HG03460 (cell line): ENCODE measurements at regions not wholly inside any gene's neighbourhood (a gene's known extent, or its start where the extent isn't known, plus 50 kb on each side); places are given as distances from the start of the nearest gene placed in this dataset.

Source experiments
- ATAC-seq: cut with Tn5 transposase; IDR thresholded peaks from one replicate; pipeline ENCODE4 v1.9.1; 2021; ENCODE audit not compliant: unreplicated experiment

DNA sequence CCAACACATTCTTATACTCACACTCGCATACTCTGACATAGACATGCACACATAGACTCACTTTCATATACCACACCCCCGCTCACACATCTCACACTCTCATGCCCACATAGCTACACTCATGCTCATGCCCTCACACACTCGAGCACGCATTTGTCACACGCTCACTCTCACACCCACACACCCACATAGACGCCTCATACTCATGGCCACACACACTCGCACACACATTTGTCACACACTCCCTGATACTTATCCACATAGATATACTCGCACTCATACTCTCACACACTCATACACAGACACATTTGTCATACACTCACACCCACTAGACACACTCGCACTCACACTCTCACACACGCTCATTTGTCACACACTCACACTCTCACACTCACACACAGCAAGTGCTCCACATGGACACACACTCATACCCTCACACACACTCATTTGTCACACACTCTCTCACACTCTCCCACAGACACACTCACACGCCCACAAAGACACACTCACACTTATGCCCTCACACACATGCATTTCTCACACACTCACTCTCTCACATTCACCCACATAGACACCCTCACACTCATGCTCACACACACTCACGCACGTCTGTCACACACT lies 50.9 kb downstream of the TNP1 start:
- ATAC-seq, result no peak

DNA sequence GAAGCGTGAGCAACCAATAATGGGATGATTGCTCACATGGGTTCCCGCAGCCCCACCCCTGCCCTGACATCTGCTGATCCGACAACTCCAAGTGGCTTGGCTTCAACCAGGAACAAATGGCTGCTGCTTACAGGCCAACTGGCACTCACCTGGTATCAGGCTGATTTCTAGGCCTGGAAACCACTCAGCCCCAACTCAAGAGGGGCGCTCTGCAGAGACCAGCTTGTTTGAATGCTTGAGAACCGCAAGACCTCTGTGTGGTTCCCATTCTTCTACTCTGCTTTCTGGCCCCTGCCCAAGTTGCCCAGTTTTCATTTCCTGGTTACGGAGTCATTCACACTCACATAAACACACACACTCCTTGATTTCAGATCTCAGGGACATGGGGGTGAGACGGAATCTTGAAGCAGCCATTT lies 52.0 kb downstream of the TNP1 start:
- ATAC-seq, result no peak

DNA sequence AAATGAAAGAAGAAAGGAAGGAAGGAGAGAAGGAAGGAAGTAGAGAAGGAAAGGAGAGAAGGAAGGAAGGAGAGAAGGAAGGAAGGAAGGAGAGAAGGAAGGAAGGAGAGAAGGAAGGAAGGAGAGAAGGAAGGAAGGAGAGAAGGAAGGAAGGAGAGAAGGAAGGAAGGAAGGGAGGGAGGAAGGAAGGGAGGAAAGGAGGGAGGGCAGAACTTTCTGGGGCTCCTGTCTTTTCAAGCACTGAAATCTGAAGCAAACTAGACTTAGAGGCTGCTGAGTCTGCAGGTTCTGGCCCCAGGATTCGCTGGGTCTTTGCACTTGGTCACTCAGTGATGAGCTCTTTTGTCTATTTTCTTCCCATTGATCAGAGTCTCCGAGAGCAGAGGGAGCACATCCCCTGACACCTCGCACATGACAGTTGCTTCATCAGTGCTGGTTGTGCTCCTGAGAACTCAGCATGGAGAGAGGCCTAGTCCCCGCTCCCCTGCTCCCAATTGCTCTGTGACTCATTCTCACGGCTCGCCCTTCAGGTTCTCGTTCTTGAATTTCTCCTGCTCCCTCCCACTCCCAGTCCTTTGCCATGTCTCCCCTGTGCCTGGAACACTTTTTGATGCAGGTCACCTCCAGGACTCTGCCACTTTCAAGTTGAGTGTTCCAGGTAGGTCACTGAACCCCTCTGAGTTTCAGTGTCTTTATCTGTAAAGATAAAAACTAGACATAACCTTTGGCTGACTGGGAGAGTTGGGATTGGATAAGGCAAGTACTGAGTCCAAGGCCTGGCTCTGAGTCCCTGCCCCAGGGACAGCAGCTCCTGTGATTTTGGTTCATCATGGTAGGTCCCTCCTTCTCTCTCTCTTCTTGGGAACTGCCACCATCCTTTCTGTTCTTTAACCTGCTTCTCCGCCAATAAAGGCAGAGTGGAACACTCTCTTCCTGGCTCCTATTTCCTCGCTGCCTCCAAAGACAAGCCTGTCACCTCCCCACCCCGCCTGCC lies 55.2 kb downstream of the TNP1 start:
- no peak for ATAC-seq

DNA sequence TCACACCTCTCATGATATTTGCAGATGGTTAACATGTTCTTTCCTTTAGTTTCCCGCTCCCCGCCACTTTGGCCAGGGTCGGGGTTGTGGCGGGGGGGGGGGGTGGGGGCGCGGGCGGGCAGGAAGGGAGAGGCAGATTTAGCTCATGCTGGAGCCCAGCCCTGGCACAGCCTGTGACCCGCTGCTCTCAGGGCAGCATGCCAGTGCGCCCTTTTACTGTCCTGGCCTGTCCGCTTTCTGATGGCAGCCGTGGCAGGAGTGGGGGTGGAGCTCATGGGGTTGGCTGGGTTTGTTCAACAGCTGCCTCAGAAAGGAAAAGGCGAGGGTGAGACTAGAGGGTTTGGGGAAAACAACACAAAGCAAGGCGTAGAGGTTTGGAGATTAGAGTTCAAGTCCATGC lies 56.1 kb downstream of the TNP1 start:
- ATAC-seq, result no peak

DNA sequence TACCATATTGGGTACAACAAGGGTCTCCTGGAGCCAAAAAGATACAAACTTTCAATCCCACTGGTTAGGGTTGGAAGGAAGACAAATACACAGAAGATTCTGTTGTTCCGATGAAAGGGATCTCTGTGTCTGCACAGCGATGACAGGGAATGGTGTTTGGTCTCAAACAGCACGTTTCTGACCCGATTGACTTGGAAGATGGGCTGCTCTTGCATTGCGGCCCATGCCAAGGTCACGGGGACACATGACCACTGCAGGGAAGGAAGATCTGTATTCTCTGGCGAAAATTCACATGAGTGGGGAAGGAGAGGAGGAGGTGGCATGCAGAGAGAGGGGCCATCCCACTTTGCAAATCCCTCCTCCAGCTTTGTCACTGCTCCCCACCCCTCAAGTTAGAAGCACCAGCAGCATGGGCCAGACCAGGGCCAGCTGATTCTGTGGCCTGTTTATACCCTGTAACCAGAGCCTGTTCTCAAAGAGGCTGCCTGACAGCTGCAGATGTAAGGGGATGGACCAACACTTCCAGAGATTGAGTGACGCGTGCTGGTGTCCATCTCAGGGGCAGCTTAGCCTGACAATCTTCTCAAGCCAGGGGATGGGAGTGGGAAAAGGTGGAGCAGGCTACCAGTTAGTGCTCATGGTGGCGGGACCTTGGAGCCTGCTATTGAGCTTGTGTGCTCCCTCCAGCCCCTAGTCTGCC lies 57.2 kb downstream of the TNP1 start:
- no peak for ATAC-seq

DNA sequence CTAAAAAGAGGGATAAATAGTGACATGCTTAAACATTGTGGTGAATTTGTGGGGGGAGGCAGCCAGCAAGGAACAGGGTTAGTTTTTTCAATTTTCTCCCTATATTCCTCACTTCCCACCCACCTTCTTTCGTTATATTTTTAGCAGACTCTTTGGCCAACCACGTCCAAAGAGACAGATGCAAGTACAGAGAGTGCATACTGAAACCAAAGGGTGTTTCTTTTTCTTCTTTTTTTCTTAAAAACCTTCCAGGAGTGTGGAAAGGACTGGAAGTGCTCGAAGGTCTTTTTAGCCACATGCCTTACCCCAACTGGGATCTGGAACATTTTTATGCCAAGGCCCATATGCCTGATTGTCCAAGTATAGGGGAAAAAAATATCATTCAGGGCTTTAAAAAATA lies 59.0 kb downstream of the TNP1 start:
- no peak for ATAC-seq

DNA sequence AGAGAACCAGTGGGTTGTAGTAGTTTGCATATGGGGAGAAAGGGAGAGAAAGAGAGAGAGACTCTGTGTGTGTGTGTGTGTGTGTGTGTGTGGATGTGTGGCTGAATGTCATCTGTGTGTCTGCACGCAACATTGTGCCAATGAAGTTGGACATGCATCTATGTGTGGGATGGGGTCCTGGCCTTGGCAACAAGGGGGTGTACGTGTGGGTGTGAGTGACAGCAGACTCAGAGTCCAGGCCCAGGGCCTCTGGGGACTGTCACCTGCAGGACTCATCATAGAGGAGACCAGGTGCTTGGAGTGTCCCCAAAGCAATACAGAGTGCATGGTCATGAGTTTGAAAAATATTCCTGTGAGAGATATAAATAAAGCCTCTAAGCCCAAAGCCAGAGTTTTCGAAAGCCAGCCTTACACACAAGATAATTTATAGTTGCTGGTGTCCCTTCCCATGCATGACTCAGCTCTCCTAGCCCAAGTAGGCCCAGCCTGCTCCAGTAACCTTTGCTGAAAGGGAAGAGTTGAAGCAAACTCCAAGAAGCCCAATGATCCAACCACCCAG lies 59.9 kb downstream of the TNP1 start:
- no peak for ATAC-seq

DNA sequence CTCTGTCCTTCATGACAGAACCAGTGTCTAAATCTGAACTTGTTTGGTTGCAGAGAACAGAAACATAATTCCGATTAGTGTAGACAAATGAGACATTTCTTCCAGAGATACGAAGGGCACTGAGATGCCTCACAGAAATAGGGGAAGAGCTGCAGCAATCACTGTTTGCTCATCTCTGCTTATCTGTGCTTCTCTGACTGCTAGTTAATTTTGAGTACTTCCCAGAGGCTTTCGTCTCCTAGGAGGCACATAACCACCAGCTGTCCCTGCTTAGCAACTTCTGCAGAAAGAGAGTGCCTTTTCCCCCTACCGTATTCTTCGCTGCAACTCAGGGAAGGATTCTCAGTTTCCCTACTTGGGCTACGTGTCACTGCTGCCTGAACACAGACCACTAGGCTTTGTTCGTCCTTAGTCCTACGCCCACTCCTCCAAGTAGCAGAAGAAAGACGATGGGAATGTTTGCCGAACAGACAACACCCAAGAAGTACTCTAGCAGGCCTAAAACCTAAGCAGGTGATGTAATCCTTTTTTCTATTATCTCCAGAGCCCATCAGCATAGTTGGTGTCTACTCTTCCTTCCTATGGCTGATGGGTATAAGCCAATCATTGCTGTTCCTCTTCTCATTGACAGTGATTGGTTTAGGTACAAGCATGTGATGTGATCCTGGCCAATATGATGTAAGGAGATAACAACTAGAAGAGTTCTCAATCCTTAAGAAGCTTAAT lies 63.6 kb downstream of the TNP1 start:
- ATAC-seq, result no peak

DNA sequence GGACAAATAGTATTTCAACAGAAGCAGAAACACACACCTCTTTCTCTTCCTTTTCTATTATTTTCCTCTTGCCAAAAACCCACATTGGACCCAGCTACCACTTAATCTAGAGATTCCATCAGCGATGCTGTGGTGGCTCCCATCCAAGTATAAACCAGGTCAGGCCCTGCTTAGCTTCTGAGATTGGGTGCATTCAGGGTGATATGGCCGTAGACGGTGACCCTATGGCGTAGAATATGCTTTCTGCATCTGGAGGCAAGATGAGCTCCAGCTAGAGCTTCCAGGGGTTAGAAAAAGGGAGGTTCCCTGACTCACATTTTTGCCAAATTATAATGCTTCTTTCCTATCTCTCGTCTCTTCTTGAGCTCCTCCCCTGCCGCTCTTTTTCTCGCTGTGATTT lies 66.5 kb downstream of the TNP1 start:
- ATAC-seq, result no peak

DNA sequence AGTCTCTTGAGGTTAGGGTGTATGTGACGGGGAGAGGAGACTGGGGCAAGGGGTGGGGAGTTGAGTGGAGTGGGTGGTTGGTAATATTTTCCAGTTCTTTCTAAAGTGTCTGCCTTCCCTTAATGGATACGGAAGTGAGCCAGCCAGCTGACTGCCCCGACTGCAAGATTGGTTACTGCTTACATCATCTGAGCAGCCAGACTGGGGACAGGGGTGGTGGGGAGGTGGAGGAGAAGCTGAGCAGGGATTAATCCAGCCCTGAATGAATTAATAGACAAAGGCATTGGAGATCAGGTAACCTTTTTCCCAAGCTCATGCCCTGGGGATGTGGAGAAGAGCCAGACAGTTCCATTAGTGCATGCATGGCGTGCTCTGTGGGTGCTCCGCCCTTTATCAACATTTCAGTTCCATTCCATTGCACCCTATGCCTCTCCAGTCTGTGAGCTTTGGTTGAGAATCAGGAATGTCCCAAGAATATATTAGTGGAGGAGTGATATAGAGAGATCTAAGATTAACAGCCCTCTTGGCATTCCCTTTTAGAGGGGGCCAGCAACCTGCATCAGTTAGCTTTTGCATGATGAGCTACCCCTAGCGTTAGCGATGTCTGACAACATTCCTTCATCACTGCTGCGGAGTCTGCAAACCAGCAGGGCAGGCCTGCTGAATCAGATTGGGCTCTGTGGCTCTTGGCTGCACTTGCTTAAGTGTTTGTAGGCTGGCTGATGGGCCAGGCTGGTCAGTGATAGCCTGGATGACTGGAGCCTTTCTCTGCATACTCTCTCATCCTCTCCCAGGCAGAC lies 67.4 kb downstream of the TNP1 start:
- ATAC-seq, result no peak

DNA sequence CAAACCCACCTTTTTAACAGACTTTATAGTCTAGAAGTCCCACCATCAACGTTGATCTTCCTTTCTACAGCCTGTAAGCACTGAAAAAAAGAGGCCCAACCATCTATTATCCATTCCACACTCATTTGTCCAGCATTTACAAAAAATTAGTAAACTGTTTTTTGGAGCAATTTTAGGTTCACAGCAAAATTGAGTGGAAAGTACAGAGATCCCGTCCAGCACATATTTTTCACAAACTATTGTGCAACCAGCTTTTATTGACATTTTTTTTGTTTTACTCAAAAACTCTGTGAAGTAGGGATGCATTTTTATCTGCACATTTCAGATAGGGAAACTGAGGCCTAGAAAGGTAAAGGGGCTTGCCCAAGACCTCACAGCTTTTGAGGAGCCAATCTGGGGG lies 68.6 kb downstream of the TNP1 start:
- no peak for ATAC-seq

DNA sequence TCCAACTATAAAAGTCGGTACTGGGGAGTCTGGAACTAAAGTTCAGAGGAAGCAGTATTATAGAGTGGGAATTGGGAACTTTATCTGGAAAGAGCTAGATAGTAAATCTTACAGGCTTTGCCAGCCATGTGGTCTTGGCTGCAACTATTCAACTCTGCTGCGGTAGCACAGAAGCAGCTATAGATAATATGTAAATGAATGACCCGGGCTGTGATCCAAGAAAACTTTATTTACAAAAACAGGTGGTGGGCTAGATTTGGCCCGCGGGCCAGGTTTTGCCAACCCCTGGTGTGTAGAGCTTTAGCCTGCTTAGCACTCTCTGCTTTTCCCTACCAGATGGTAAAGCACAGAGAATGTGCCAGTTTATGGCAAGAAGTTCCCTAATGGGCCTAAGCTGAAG lies 70.8 kb downstream of the TNP1 start:
- no peak for ATAC-seq

DNA sequence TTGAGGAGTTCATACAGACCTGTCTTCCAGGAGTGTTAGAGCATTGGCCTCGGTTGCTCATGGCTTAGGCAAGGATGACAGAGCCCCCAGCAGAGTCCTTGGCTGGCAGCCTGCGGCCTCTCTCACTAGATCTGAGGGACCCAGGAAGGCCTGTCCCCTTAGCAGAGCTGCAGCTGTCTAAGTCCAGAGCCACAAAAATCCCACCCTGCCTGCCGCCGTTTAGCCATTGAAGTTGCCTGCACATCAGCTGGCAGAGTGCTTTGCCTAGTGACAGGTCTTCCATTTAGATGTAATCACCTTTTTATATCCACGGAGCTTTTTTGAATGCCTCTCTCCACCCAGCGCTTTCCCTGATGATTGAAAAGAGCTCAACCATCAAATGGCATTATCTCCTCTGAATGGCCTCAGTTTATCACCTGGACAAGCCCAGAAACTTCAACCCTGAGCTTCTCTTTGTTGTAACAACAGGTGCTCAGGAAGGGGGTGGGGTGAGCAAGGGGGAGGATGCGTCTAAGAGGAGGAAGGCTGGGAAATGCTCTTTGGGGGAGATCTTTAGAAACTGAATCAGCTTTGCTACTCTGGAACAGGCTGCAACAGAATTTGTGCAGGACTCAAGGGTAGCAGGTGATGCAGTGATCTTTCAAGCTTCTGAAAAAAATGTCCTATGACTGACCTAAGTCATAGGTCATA lies 71.9 kb downstream of the TNP1 start:
- ATAC-seq, result no peak

DNA sequence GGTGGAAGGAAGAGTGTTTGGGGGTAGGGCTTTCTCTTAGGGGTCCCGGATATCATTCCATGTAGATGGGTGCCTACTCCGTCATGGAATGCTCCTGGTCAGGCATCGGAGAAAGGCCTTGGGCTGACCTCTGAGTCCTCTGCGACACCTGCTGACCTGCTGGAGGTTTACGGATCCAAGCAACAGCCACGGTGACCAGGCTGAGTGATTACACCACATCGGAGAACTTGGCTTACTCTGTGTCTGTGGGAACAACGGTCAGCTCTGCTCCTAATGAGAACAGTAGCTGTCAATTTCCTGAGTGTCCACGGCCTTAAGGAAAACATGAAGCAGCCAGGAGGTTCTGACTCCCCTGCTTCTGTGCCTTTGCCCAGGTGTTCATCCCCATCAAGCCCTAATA lies 73.2 kb downstream of the TNP1 start:
- ATAC-seq, result no peak

DNA sequence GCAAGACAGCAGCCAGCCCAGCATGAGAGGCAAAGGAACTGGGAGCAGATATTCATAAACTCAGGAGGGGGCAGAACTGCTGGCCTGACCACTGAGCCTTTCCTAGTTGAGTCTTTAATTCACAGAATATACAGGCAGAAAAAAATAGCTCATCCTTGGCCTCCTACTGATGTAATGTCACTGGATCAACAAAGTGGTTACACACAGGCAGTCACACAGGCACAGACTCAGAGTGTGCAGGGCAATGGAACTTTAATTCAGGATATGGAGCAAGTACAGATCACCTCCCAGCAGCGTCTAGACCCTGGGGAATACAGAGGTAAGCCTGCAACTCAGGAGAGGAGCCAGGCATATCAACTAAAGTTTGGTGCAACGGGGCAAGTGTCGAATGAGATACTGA lies 75.4 kb downstream of the TNP1 start:
- ATAC-seq, result no peak

DNA sequence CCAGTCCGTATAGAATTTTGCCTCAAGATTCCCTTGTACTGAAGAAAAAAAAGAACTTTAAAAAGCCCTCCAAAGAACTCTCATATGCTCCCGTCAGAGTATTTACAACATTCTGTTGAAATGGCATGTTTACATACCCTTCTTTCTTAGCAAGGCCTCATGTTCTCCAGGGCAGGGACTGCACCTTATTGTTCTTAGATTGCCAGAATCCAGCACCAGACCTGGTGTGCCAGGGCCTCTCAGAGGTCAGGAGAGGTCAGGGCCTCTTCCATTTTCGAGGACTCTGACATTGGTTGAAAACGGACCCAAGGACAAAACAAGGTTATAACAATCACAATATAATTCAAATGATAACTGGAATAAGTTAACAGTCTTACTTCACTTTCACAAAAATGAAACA lies 78.2 kb downstream of the TNP1 start:
- no peak for ATAC-seq

DNA sequence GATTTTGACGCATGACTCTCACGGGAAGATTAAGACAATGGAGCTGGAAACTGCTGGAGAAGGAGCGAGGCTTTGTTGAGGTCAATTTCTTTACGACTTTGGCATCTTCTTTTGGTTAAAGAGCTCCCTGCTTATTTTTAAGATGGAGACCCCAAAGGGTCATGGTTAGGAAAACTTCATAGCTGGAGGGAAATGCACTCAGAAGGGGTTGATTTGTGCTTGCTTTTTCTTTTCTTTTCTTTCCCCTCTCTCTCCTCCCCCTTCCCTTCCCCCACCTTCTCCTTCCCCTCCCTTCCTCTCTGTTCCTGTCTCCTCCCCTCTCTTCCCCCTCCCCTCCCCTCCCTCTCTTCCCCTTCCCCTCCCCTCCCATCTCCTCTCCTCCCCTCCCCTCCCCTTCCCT lies 79.0 kb downstream of the TNP1 start:
- ATAC-seq, result no peak

DNA sequence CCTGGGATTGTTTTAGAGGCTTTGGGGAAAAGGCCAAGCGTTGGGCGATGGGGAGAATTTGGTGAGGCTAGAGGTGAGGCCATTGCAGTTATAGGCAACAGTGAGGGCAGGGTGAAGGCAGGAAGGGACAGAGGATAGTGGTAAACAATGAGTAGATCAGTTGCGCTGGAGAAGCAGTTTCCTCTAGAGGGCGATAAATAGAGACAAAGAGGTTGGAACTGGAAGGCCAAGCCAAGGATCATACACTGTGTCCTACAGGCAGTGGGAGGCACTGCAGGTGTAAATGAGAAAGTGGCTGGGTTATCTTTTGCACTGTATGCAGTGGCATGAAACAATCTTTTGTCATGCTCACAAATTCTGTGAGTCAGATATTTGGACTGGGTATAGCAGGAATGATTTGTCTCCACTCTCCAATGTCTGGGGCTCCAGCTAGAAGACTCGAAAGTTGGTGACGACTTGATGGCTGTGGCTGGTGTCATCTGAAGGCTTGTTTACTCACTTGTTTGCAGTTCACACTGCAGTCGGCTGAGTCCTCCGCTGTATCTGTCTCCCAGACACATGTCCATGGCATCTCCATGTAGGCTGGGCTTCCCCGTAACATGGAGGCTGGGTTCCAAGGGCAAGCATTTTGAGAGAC lies 82.1 kb downstream of the TNP1 start:
- peak; percentile 94 for ATAC-seq
